GM21786 (cell line): ENCODE measurements at regions not wholly inside any gene's neighbourhood (a gene's known extent, or its start where the extent isn't known, plus 50 kb on each side); places are given as distances from the start of the nearest gene placed in this dataset.

Experiments used
- ATAC-seq: cut with Tn5 transposase; IDR thresholded peaks from one replicate; pipeline ENCODE4 v1.9.1; 2021; ENCODE audit not compliant: unreplicated experiment

- ATAC-seq = no peak
Observed at GRCh38 chr15:48038221-48038620, 82.6 kb upstream of the SLC24A5 start.

GRCh38 chr15:48040166-48040817 is 80.5 kb upstream of the SLC24A5 start:
- no peak for ATAC-seq

GRCh38 chr15:48041454-48041853 is 79.3 kb upstream of the SLC24A5 start:
- ATAC-seq = no peak

GRCh38 chr15:48046813-48047438 is 73.9 kb upstream of the SLC24A5 start:
- no peak for ATAC-seq

- ATAC-seq = no peak
Observed at GRCh38 chr15:48049736-48050135, 71.1 kb upstream of the SLC24A5 start.

- no peak for ATAC-seq
Observed at GRCh38 chr15:48052946-48053345, 67.8 kb upstream of the SLC24A5 start.

GRCh38 chr15:48058371-48058770 is 62.4 kb upstream of the SLC24A5 start:
- no peak for ATAC-seq

GRCh38 chr15:48059791-48060190 is 61.0 kb upstream of the SLC24A5 start:
- no peak for ATAC-seq

GRCh38 chr15:48060396-48060795 is 60.4 kb upstream of the SLC24A5 start:
- ATAC-seq = no peak

- ATAC-seq = no peak
Observed at GRCh38 chr15:48061605-48062004, 59.2 kb upstream of the SLC24A5 start.

GRCh38 chr15:48062148-48062872 is 58.5 kb upstream of the SLC24A5 start:
- no peak for ATAC-seq

- no peak for ATAC-seq
Observed at GRCh38 chr15:48063411-48063985, 57.3 kb upstream of the SLC24A5 start.

GRCh38 chr15:48064421-48064820 is 56.4 kb upstream of the SLC24A5 start:
- no peak for ATAC-seq

GRCh38 chr15:48066456-48066855 is 54.3 kb upstream of the SLC24A5 start:
- ATAC-seq = no peak
